MG63 (cell line): ENCODE measurements at regions not wholly inside any gene's neighbourhood (a gene's known extent, or its start where the extent isn't known, plus 50 kb on each side); places are given as distances from the start of the nearest gene placed in this dataset.
A peak's percentile ranks its signal among the peaks of the same experiment; 100 is the strongest.

Experiments
- DNase-seq: peaks from one replicate; pipeline ENCODE4 v3.0.0-alpha.2; 2020
- H3K27me3 ChIP-seq: fragments of 250-450 bp; sonication (Bioruptor Pico); 2 replicates; pipeline ENCODE4 v1.5.1; 2020; ENCODE audit warnings: mild to moderate bottlenecking, moderate library complexity
- H3K36me3 ChIP-seq: fragments of 250-450 bp; sonication (Bioruptor Pico); 2 replicates; pipeline ENCODE4 v1.5.1; 2020; ENCODE audit warnings: mild to moderate bottlenecking, moderate library complexity
- H3K4me3 ChIP-seq: fragments of 250-450 bp; sonication (Bioruptor Pico); 2 replicates; pipeline ENCODE4 v1.5.1; 2020; ENCODE audit warnings: mild to moderate bottlenecking, moderate library complexity
- H3K9me3 ChIP-seq: fragments of 250-450 bp; sonication (Bioruptor Pico); 2 replicates; pipeline ENCODE4 v1.5.1; 2020; ENCODE audit warnings: mild to moderate bottlenecking, moderate library complexity

- Histone ChIP-seq H3K27me3 (no peaks in the 10 kb centered on the region), H3K9me3 (peaks cover 9% of the 10 kb centered on the region; the same call in 1 of the 2 replicates), H3K36me3 (no peaks in the 10 kb centered on the region), H3K4me3 (no peak overlapping the region)
- DNase-seq: no peak
These were observed 125.1 kb upstream of the ZNF32 start for GRCh38 chr10:43773736-43774135.

- Histone ChIP-seq H3K9me3 (peaks cover 9% of the 10 kb centered on the region; the same call in 1 of the 2 replicates), H3K4me3 (no peak overlapping the region), H3K27me3 (no peaks in the 10 kb centered on the region), H3K36me3 (no peaks in the 10 kb centered on the region)
- no peak for DNase-seq
These were observed 123.5 kb upstream of the ZNF32 start for GRCh38 chr10:43772171-43772570.

GRCh38 chr10:43771675-43772074 is 123.0 kb upstream of the ZNF32 start:
- Histone ChIP-seq H3K4me3 (no peak overlapping the region), H3K27me3 (no peaks in the 10 kb centered on the region), H3K9me3 (peaks cover 9% of the 10 kb centered on the region; the same call in 1 of the 2 replicates), H3K36me3 (no peaks in the 10 kb centered on the region)
- no peak for DNase-seq

GRCh38 chr10:43765516-43765915 is 116.8 kb upstream of the ZNF32 start:
- H3K4me3 ChIP-seq: no peak overlapping the region
- no peak for DNase-seq
- no peaks in the 10 kb centered on the region for H3K36me3 ChIP-seq
- no peaks in the 10 kb centered on the region for H3K9me3 ChIP-seq
- no peaks in the 10 kb centered on the region for H3K27me3 ChIP-seq

- DNase-seq: no peak
- H3K36me3 ChIP-seq: no peaks in the 10 kb centered on the region
- no peaks in the 10 kb centered on the region for H3K9me3 ChIP-seq
These were observed 115.2 kb upstream of the ZNF32 start for GRCh38 chr10:43763846-43764245.

GRCh38 chr10:43760514-43760913 is 111.8 kb upstream of the ZNF32 start:
- Histone ChIP-seq H3K9me3 (no peaks in the 10 kb centered on the region), H3K27me3 (no peaks in the 10 kb centered on the region), H3K4me3 (no peak overlapping the region), H3K36me3 (no peaks in the 10 kb centered on the region)
- no peak for DNase-seq

More at GRCh38 chr10:43763846-43764245, 115.2 kb upstream of the ZNF32 start:
- no peaks in the 10 kb centered on the region for H3K27me3 ChIP-seq
- no peak overlapping the region for H3K4me3 ChIP-seq

GRCh38 chr10:43759216-43759615 is 110.5 kb upstream of the ZNF32 start:
- Histone ChIP-seq H3K27me3 (no peaks in the 10 kb centered on the region), H3K36me3 (no peaks in the 10 kb centered on the region), H3K4me3 (no peak overlapping the region), H3K9me3 (no peaks in the 10 kb centered on the region)
- DNase-seq: no peak

- Histone ChIP-seq H3K36me3 (no peaks in the 10 kb centered on the region), H3K4me3 (no peak overlapping the region)
- DNase-seq: no peak
These were observed 107.7 kb upstream of the ZNF32 start for GRCh38 chr10:43756341-43756740.

GRCh38 chr10:43754569-43755260 is 106.0 kb upstream of the ZNF32 start:
- Histone ChIP-seq H3K9me3 (no peaks in the 10 kb centered on the region), H3K27me3 (no peaks in the 10 kb centered on the region), H3K4me3 (no peak overlapping the region), H3K36me3 (no peaks in the 10 kb centered on the region)
- DNase-seq: no peak

More at GRCh38 chr10:43756341-43756740, 107.7 kb upstream of the ZNF32 start:
- Histone ChIP-seq H3K9me3 (no peaks in the 10 kb centered on the region), H3K27me3 (no peaks in the 10 kb centered on the region)

- H3K4me3 ChIP-seq: no peak overlapping the region
- H3K27me3 ChIP-seq: no peaks in the 10 kb centered on the region
- no peaks in the 10 kb centered on the region for H3K36me3 ChIP-seq
- DNase-seq: no peak
- H3K9me3 ChIP-seq: no peaks in the 10 kb centered on the region
These were observed 104.8 kb upstream of the ZNF32 start for GRCh38 chr10:43753397-43754061.

- DNase-seq: no peak
- Histone ChIP-seq H3K36me3 (no peaks in the 10 kb centered on the region), H3K4me3 (no peak overlapping the region), H3K27me3 (no peaks in the 10 kb centered on the region), H3K9me3 (no peaks in the 10 kb centered on the region)
These were observed 104.0 kb upstream of the ZNF32 start for GRCh38 chr10:43752682-43753081.

- no peaks in the 10 kb centered on the region for H3K27me3 ChIP-seq
- H3K9me3 ChIP-seq: no peaks in the 10 kb centered on the region
- DNase-seq: no peak
- no peak overlapping the region for H3K4me3 ChIP-seq
- H3K36me3 ChIP-seq: no peaks in the 10 kb centered on the region
These were observed 103.0 kb upstream of the ZNF32 start for GRCh38 chr10:43751646-43752045.

GRCh38 chr10:43749940-43750552 is 101.4 kb upstream of the ZNF32 start:
- no peak for DNase-seq
- H3K27me3 ChIP-seq: no peaks in the 10 kb centered on the region

GRCh38 chr10:43749145-43749576 is 100.5 kb upstream of the ZNF32 start:
- Histone ChIP-seq H3K4me3 (no peak overlapping the region), H3K27me3 (no peaks in the 10 kb centered on the region), H3K9me3 (no peaks in the 10 kb centered on the region), H3K36me3 (no peaks in the 10 kb centered on the region)
- DNase-seq: no peak

More at GRCh38 chr10:43749940-43750552, 101.4 kb upstream of the ZNF32 start:
- no peaks in the 10 kb centered on the region for H3K36me3 ChIP-seq
- no peaks in the 10 kb centered on the region for H3K9me3 ChIP-seq
- no peak overlapping the region for H3K4me3 ChIP-seq

- no peak overlapping the region for H3K4me3 ChIP-seq
- H3K9me3 ChIP-seq: no peaks in the 10 kb centered on the region
- H3K36me3 ChIP-seq: no peaks in the 10 kb centered on the region
- H3K27me3 ChIP-seq: no peaks in the 10 kb centered on the region
- DNase-seq: no peak
These were observed 99.9 kb upstream of the ZNF32 start for GRCh38 chr10:43748560-43748959.

- H3K36me3 ChIP-seq: no peaks in the 10 kb centered on the region
- H3K4me3 ChIP-seq: no peak overlapping the region
- no peak for DNase-seq
- H3K27me3 ChIP-seq: no peaks in the 10 kb centered on the region
- H3K9me3 ChIP-seq: no peaks in the 10 kb centered on the region
These were observed 98.2 kb upstream of the ZNF32 start for GRCh38 chr10:43746906-43747305.

GRCh38 chr10:43739161-43739560 is 90.5 kb upstream of the ZNF32 start:
- DNase-seq: peak; percentile 13
- H3K36me3 ChIP-seq: no peaks in the 10 kb centered on the region
- H3K4me3 ChIP-seq: no peak overlapping the region
- H3K27me3 ChIP-seq: no peaks in the 10 kb centered on the region
- no peaks in the 10 kb centered on the region for H3K9me3 ChIP-seq
